Fibroblast of pulmonary artery (primary cell): ENCODE measurements at regions not wholly inside any gene's neighbourhood (a gene's known extent, or its start where the extent isn't known, plus 50 kb on each side); places are given as distances from the start of the nearest gene placed in this dataset.

ENCODE experiments used
- DNase-seq: peaks from one replicate; pipeline ENCODE4 v3.0.0-alpha.2; 2010; ENCODE audit warnings: low read depth
- H3K4me3 ChIP-seq: replicated peaks from 2 replicates; pipeline ENCODE4 v1.5.1; 2011; ENCODE audit warnings: low read depth, mild to moderate bottlenecking, control low read depth, low read length, moderate library complexity
- CTCF ChIP-seq: IDR thresholded peaks from 2 replicates; pipeline ENCODE4 v1.5.1; 2011; ENCODE audit warnings: mild to moderate bottlenecking, control low read depth, low read length, inconsistent platforms; ENCODE audit errors: missing control alignments

- no peak for TF ChIP-seq CTCF
- no peak overlapping the region for H3K4me3 ChIP-seq
- no peak for DNase-seq
Observed at GRCh38 chr14:24744641-24745040, 110.7 kb upstream of the GZMB start.

GRCh38 chr14:24741871-24742270 is 107.9 kb upstream of the GZMB start:
- TF ChIP-seq CTCF, result no peak
- DNase-seq, result peak; percentile 33

GRCh38 chr14:24735984-24736630 is 102.1 kb upstream of the GZMB start:
- DNase-seq, result no peak
- no peak for TF ChIP-seq CTCF
- H3K4me3 ChIP-seq, result no peak overlapping the region

More at GRCh38 chr14:24741871-24742270, 107.9 kb upstream of the GZMB start:
- H3K4me3 ChIP-seq, result no peak overlapping the region

- peak; percentile 69 for TF ChIP-seq CTCF
- no peak overlapping the region for H3K4me3 ChIP-seq
- peak; percentile 82 for DNase-seq
Observed at GRCh38 chr14:24734917-24735500, 101.0 kb upstream of the GZMB start.

GRCh38 chr14:24726480-24726879 is 92.5 kb upstream of the GZMB start:
- TF ChIP-seq CTCF, result no peak
- no peak for DNase-seq
- no peak overlapping the region for H3K4me3 ChIP-seq

GRCh38 chr14:24725311-24725710 is 91.3 kb upstream of the GZMB start:
- no peak for DNase-seq
- H3K4me3 ChIP-seq, result no peak overlapping the region
- no peak for TF ChIP-seq CTCF

GRCh38 chr14:24721775-24722174 is 87.8 kb upstream of the GZMB start:
- DNase-seq, result no peak
- TF ChIP-seq CTCF, result no peak
- H3K4me3 ChIP-seq, result no peak overlapping the region
